Breast epithelium (tissue), 4 donors: ENCODE measurements at regions not wholly inside any gene's neighbourhood (a gene's known extent, or its start where the extent isn't known, plus 50 kb on each side); places are given as distances from the start of the nearest gene placed in this dataset.

Source experiments
- DNase-seq, 2 donors: peaks; one replicate each; pipeline ENCODE4 v3.0.0-alpha.2; 2019; ENCODE audit warnings: low spot score in 2 of 2
- H3K27ac ChIP-seq, 2 donors: fragments of 200-600 bp; sonication (generic) in 1 of 2; one replicate each; pipeline ENCODE4 v1.5.1; 2016 to 2019; ENCODE audit warnings: mild to moderate bottlenecking in 1 of 2
- H3K27me3 ChIP-seq, 2 donors: fragments of 200-600 bp; sonication (generic) in 1 of 2; one replicate each; pipeline versions ENCODE4 v1.5.1 to v1.6.0; 2017 to 2019; ENCODE audit warnings: control low read depth in 1 of 2, mild to moderate bottlenecking in 1 of 2
- H3K36me3 ChIP-seq: fragments of 200-600 bp; one replicate; pipeline ENCODE4 v1.5.1; 2019
- H3K4me1 ChIP-seq, 2 donors: fragments of 200-600 bp; sonication (generic); one replicate each; pipeline ENCODE4 v1.5.1; 2016 to 2019; ENCODE audit warnings: control low read depth in 1 of 2
- H3K4me3 ChIP-seq, 3 donors: fragments of 200-600 bp; sonication (generic); 1 replicate in 2 of 3; 2 replicates in 1 of 3; pipeline ENCODE4 v1.5.1; 2016 to 2019; ENCODE audit warnings: mild to moderate bottlenecking in 3 of 3, moderate library complexity in 2 of 3
- H3K9me3 ChIP-seq, 2 donors: fragments of 200-600 bp; sonication (generic) in 1 of 2; one replicate each; pipeline ENCODE4 v1.5.1; 2016 to 2019; ENCODE audit warnings: control low read depth in 1 of 2
- CTCF ChIP-seq, 3 donors: fragments of 450-650 bp; IDR thresholded peaks; one replicate each; pipeline ENCODE4 v1.5.1; 2016 to 2017; ENCODE audit warnings: antibody characterized with exemption in 3 of 3, mild to moderate bottlenecking in 3 of 3, moderate library complexity in 3 of 3
- POLR2A ChIP-seq: fragments of 450-650 bp; IDR thresholded peaks from one replicate; pipeline ENCODE4 v1.6.1; 2016; ENCODE audit warnings: antibody characterized with exemption, mild to moderate bottlenecking, moderate library complexity
- POLR2AphosphoS5 ChIP-seq, 3 donors: sonication (generic); formaldehyde crosslinking; IDR thresholded peaks; one replicate each; pipeline ENCODE4 v1.6.1; 2017; ENCODE audit warnings: antibody characterized with exemption in 3 of 3
- intact Hi-C: fragments of 100-400 bp; cut with DNase I; formaldehyde crosslinking; loops from one replicate; pipeline ENCODE4 v1.15.1; 2023; ENCODE audit warnings: low total_unique reads

GRCh38 chr16:86019446-86020047 is 120.6 kb downstream of the IRF8 start:
- Histone ChIP-seq H3K4me3 (no peak overlapping the region), H3K36me3 (no peaks in the 10 kb centered on the region), H3K27me3 (peaks cover 0 to 50% of the 10 kb centered on the region in 2 donors), H3K4me1 (no peaks in the 10 kb centered on the region), H3K9me3 (peaks cover 7 to 31% of the 10 kb centered on the region in 2 donors), H3K27ac (no peak overlapping the region)
- intact Hi-C loops: loop anchor here (2.0 kb wide), 1 partner anchor 61 kb away; no protein-coding TSS in a partner anchor
- no peak for DNase-seq
- TF ChIP-seq POLR2AphosphoS5 (IDR thresholded peaks at IDR 0.05) (no peak), POLR2A (no peak), CTCF (IDR thresholded peaks at IDR 0.05) (no peak)

DNA sequence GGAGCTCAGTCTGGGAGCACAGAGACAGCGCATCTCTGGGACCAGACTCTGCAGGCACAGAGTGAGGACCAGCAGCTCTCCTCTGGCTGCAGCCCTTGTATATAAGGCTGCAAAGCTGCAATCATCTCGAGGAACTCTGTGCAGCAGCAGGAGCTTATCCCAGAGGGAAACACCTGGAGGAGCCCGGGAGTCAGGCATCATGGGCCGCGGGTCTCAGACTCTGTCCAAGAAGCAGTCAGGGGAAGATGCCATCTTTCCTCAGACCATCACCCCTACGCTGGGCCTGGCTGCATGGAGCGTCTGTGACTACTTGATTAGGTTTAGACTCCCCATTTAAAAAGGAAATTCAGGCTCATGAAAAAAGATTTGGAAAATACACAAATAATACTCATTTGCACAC is 122.0 kb downstream of the IRF8 start:
- Histone ChIP-seq H3K27ac (no peak overlapping the region), H3K4me3 (no peak overlapping the region), H3K27me3 (peaks cover 0 to 59% of the 10 kb centered on the region in 2 donors), H3K9me3 (peaks cover 15 to 41% of the 10 kb centered on the region in 2 donors), H3K36me3 (no peaks in the 10 kb centered on the region), H3K4me1 (no peaks in the 10 kb centered on the region)
- TF ChIP-seq CTCF (IDR thresholded peaks at IDR 0.05) (no peak), POLR2A (no peak), POLR2AphosphoS5 (IDR thresholded peaks at IDR 0.05) (no peak)
- intact Hi-C loops: loop anchor here (2.0 kb wide), 1 partner anchor 62 kb away; no protein-coding TSS in a partner anchor
- no peak for DNase-seq

GRCh38 chr16:86022381-86022960 is 123.5 kb downstream of the IRF8 start:
- no peak for DNase-seq
- Histone ChIP-seq H3K4me3 (no peak overlapping the region), H3K27me3 (peaks cover 0 to 65% of the 10 kb centered on the region in 2 donors), H3K9me3 (peaks cover 15 to 41% of the 10 kb centered on the region in 2 donors), H3K36me3 (no peaks in the 10 kb centered on the region), H3K27ac (no peak overlapping the region), H3K4me1 (no peaks in the 10 kb centered on the region)
- intact Hi-C loops: no loop called here
- TF ChIP-seq POLR2A (no peak), POLR2AphosphoS5 (IDR thresholded peaks at IDR 0.05) (no peak), CTCF (IDR thresholded peaks at IDR 0.05) (no peak)

DNA sequence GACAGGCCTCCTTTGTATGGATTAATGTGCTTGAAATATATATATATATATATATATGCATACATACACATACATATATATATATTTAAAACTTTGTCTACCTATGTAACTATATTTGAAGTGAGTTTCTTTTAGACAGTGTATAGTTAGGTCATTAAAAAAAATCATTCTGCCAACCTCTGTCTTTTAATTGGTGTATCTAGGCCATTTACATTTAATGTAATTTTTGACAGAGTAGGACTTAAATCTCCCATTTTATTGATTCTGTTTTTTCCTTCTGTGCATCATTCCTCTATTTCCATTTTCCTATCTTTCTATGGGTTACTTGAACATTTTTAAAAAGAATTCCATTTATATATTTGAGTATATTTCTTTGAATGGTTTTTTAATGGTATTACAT is 125.2 kb downstream of the IRF8 start:
- DNase-seq: no peak
- H3K27ac ChIP-seq: no peak overlapping the region
- H3K4me3 ChIP-seq: no peak overlapping the region
- H3K27me3 ChIP-seq: peaks cover 0 to 59% of the 10 kb centered on the region in 2 donors
- H3K9me3 ChIP-seq: peaks cover 13 to 38% of the 10 kb centered on the region in 2 donors
- no peaks in the 10 kb centered on the region for H3K36me3 ChIP-seq
- TF ChIP-seq POLR2A: no peak
- H3K4me1 ChIP-seq: no peaks in the 10 kb centered on the region
- intact Hi-C loops: no loop called here

DNA sequence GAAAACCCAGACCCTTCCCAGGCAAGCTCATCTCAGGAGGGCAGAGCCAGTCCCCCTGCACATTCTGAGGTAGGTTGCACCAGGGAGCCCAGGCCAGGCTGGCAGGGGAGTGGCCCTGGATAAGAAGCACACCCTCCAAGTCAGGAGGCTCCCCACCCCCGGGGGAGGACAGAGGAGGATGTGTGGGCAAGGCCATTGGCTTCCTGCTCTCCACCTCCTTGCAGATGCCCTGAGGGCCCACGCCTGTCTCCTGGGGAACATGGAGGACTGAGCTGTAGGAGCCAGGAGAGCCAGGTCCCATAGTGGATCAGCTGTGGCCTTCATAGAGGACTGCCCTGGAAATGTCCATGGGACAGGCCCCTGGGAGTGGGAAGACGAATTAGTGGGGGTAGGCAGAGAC is 126.7 kb downstream of the IRF8 start:
- H3K9me3 ChIP-seq: peaks cover 9 to 29% of the 10 kb centered on the region in 2 donors
- H3K36me3 ChIP-seq: no peaks in the 10 kb centered on the region
- H3K4me1 ChIP-seq: no peaks in the 10 kb centered on the region
- intact Hi-C loops: no loop called here
- DNase-seq: peak in 1 of 2 donors; percentile 30
- TF ChIP-seq POLR2AphosphoS5 (IDR thresholded peaks at IDR 0.05) (no peak), POLR2A (no peak), CTCF (IDR thresholded peaks at IDR 0.05) (no peak)
- peaks cover 0 to 44% of the 10 kb centered on the region in 2 donors for H3K27me3 ChIP-seq
- H3K4me3 ChIP-seq: no peak overlapping the region
- H3K27ac ChIP-seq: no peak overlapping the region
